GM12874 (cell line): ENCODE measurements at regions not wholly inside any gene's neighbourhood (a gene's known extent, or its start where the extent isn't known, plus 50 kb on each side); places are given as distances from the start of the nearest gene placed in this dataset.

Experiments
- TF ChIP-seq, protein P1 (sequence below): IDR thresholded peaks from 2 replicates; pipeline ENCODE4 v1.5.1; 2011; ENCODE audit warnings: low read depth, mild to moderate bottlenecking, control low read depth, low read length, moderate library complexity; ENCODE audit not compliant: insufficient read depth

GRCh38 chrX:137101273-137101990 lies 67.6 kb upstream of the GPR101 start:
- TF ChIP-seq, protein P1, sequence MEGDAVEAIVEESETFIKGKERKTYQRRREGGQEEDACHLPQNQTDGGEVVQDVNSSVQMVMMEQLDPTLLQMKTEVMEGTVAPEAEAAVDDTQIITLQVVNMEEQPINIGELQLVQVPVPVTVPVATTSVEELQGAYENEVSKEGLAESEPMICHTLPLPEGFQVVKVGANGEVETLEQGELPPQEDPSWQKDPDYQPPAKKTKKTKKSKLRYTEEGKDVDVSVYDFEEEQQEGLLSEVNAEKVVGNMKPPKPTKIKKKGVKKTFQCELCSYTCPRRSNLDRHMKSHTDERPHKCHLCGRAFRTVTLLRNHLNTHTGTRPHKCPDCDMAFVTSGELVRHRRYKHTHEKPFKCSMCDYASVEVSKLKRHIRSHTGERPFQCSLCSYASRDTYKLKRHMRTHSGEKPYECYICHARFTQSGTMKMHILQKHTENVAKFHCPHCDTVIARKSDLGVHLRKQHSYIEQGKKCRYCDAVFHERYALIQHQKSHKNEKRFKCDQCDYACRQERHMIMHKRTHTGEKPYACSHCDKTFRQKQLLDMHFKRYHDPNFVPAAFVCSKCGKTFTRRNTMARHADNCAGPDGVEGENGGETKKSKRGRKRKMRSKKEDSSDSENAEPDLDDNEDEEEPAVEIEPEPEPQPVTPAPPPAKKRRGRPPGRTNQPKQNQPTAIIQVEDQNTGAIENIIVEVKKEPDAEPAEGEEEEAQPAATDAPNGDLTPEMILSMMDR = no peak
